Memory B cell (primary cell): ENCODE measurements at regions not wholly inside any gene's neighbourhood (a gene's known extent, or its start where the extent isn't known, plus 50 kb on each side); places are given as distances from the start of the nearest gene placed in this dataset.

Experiments
- ATAC-seq: fragments of 150-1000 bp; cut with Tn5 transposase; 2 replicates; pipeline ENCODE4 v1.10.0; 2021; ENCODE audit warnings: low read depth, mild to moderate bottlenecking, moderate library complexity
- DNase-seq, 2 donors: peaks; one replicate each; pipeline ENCODE4 v3.0.0; 2022; ENCODE audit warnings: low spot score in 2 of 2
- H3K27ac Mint-ChIP-seq: one replicate; pipeline ENCODE4 v1.8.0; 2022; ENCODE audit warnings: mild to moderate bottlenecking, moderate library complexity, mixed read lengths
- H3K27me3 Mint-ChIP-seq: one replicate; pipeline ENCODE4 v1.8.0; 2022; ENCODE audit warnings: mixed read lengths
- H3K36me3 Mint-ChIP-seq: one replicate; pipeline ENCODE4 v1.8.0; 2022; ENCODE audit warnings: mild to moderate bottlenecking, mixed read lengths
- H3K4me1 Mint-ChIP-seq: one replicate; pipeline ENCODE4 v1.8.0; 2022; ENCODE audit warnings: mixed read lengths
- H3K4me3 Mint-ChIP-seq: one replicate; pipeline ENCODE4 v1.8.0; 2022; ENCODE audit warnings: mild to moderate bottlenecking, moderate library complexity, mixed read lengths
- H3K9me3 Mint-ChIP-seq: one replicate; pipeline ENCODE4 v1.8.0; 2022; ENCODE audit warnings: mixed read lengths

DNA sequence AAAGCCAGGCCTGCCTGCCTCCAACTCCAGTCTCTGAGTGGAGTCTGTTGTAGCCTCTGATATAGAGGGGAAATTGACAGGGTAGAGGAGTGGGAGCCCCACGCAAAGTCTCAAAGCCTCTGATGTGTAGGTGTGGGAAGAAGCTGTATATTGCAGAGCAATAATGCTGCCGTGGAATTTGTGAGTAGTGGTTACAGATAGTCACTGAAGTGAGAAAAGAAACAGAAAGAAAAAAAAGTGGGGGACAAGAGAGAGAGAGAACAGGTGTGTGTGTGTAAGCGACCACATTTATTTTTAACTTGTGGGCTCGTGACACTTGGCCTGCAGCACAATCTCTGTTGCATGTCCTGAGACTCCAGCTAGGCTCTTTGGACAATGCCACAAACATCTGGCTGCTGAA lies 227.8 kb downstream of the NSG2 start:
- Mint-ChIP-seq H3K9me3 (peaks cover 14% of the 10 kb centered on the region), H3K4me3 (no peak overlapping the region), H3K27ac (no peak overlapping the region), H3K4me1 (no peaks in the 10 kb centered on the region), H3K27me3 (no peaks in the 10 kb centered on the region), H3K36me3 (no peaks in the 10 kb centered on the region)
- ATAC-seq: peak; percentile 44
- DNase-seq: no peak

GRCh38 chr5:174275959-174276358 lies 230.5 kb downstream of the NSG2 start:
- H3K9me3 Mint-ChIP-seq: peaks cover 1% of the 10 kb centered on the region
- DNase-seq: no peak
- H3K36me3 Mint-ChIP-seq: no peaks in the 10 kb centered on the region
- no peak for ATAC-seq
- no peak overlapping the region for H3K27ac Mint-ChIP-seq
- H3K4me3 Mint-ChIP-seq: no peak overlapping the region
- H3K27me3 Mint-ChIP-seq: no peaks in the 10 kb centered on the region
- H3K4me1 Mint-ChIP-seq: no peaks in the 10 kb centered on the region

GRCh38 chr5:174281089-174281760 lies 235.7 kb downstream of the NSG2 start:
- Mint-ChIP-seq H3K4me3 (no peak overlapping the region), H3K36me3 (no peaks in the 10 kb centered on the region), H3K27ac (no peak overlapping the region), H3K4me1 (peaks cover 5% of the 10 kb centered on the region), H3K9me3 (no peaks in the 10 kb centered on the region), H3K27me3 (peaks cover 6% of the 10 kb centered on the region)
- DNase-seq: no peak
- no peak for ATAC-seq

DNA sequence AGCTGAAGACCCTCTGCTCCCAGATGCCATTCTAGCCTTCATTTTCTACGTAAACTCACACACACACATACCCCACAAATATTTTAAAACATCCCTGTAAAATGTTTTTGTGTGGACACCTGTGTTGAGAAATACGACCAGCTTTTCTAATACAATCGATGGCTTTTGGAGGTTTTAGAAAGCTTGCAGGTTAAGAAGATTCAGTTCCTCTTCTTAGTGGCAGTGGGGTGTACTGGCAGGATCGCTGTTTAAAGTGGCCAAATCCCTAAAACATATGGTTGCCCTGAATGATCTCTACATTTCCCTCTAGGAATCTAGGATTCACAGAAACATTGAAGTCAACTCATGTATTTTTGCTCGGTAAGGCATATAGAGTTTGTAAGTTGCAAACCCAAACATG lies 236.3 kb downstream of the NSG2 start:
- no peak for ATAC-seq
- H3K4me1 Mint-ChIP-seq: peaks cover 5% of the 10 kb centered on the region
- no peak overlapping the region for H3K27ac Mint-ChIP-seq
- no peaks in the 10 kb centered on the region for H3K36me3 Mint-ChIP-seq
- DNase-seq: no peak
- H3K4me3 Mint-ChIP-seq: no peak overlapping the region
- H3K9me3 Mint-ChIP-seq: no peaks in the 10 kb centered on the region
- peaks cover 6% of the 10 kb centered on the region for H3K27me3 Mint-ChIP-seq

GRCh38 chr5:174282391-174282790 lies 236.9 kb downstream of the NSG2 start:
- DNase-seq: no peak
- Mint-ChIP-seq H3K36me3 (no peaks in the 10 kb centered on the region), H3K4me3 (no peak overlapping the region), H3K27me3 (peaks cover 6% of the 10 kb centered on the region), H3K27ac (no peak overlapping the region), H3K9me3 (no peaks in the 10 kb centered on the region), H3K4me1 (peaks cover 5% of the 10 kb centered on the region)
- ATAC-seq: no peak

GRCh38 chr5:174283211-174284005 lies 237.9 kb downstream of the NSG2 start:
- ATAC-seq: no peak
- H3K36me3 Mint-ChIP-seq: no peaks in the 10 kb centered on the region
- DNase-seq: no peak
- H3K27ac Mint-ChIP-seq: no peak overlapping the region
- H3K4me3 Mint-ChIP-seq: no peak overlapping the region
- peaks cover 5% of the 10 kb centered on the region for H3K4me1 Mint-ChIP-seq
- peaks cover 6% of the 10 kb centered on the region for H3K27me3 Mint-ChIP-seq
- no peaks in the 10 kb centered on the region for H3K9me3 Mint-ChIP-seq

DNA sequence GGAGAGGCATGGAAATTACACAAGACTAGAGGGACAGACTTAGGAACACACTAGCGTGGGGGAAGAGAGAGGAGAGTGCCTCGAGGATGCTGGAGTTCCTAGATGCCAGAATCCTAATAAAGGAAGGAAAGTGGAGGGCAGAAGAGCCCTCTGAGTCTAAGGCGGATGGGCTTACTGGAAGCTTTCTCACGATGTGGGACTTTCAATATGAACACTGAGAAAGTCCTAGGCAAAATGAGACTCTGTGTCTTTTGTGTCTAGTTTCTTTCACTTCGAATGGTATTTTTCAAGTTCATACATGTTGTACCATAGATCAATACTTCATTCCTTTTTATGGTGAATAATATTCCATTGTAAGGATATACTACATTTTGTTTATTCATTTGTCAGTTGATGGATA lies 239.4 kb downstream of the NSG2 start:
- H3K4me3 Mint-ChIP-seq: no peak overlapping the region
- ATAC-seq (no peak), DNase-seq (no peak)
- H3K27me3 Mint-ChIP-seq: peaks cover 6% of the 10 kb centered on the region
- peaks cover 5% of the 10 kb centered on the region for H3K4me1 Mint-ChIP-seq
- no peak overlapping the region for H3K27ac Mint-ChIP-seq
- H3K36me3 Mint-ChIP-seq: no peaks in the 10 kb centered on the region
- H3K9me3 Mint-ChIP-seq: peaks cover 2% of the 10 kb centered on the region

- no peak for ATAC-seq
- Mint-ChIP-seq H3K27me3 (peaks cover 6% of the 10 kb centered on the region), H3K36me3 (no peaks in the 10 kb centered on the region), H3K4me1 (peaks cover 5% of the 10 kb centered on the region), H3K27ac (no peak overlapping the region), H3K4me3 (no peak overlapping the region), H3K9me3 (peaks cover 6% of the 10 kb centered on the region)
- no peak for DNase-seq
Measured at GRCh38 chr5:174287761-174288160, 242.3 kb downstream of the NSG2 start.

GRCh38 chr5:174288439-174288838 lies 242.9 kb downstream of the NSG2 start:
- Mint-ChIP-seq H3K4me1 (peaks cover 5% of the 10 kb centered on the region), H3K36me3 (no peaks in the 10 kb centered on the region), H3K4me3 (no peak overlapping the region), H3K27me3 (peaks cover 6% of the 10 kb centered on the region), H3K27ac (no peak overlapping the region), H3K9me3 (peaks cover 6% of the 10 kb centered on the region)
- ATAC-seq (no peak), DNase-seq (no peak)

DNA sequence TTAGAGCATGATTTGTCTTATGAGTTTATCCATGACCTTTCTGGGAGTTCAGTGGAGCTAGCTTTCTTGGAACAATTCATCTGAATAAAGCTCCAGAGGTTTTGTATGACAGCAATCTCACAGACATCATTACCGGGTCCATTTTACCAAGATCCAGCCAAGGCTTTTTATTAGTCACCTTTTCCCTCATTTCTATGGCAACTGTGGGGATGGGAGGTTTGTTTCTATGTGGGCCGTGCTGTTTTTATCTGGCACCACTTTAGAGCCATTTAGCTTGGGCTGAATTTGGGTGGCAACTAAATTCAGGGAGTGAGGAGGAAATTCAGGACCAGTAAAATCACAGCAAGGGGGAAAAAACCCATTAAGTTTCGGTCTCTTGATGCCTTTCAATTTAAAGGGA lies 245.7 kb downstream of the NSG2 start:
- ATAC-seq (no peak), DNase-seq (no peak)
- Mint-ChIP-seq H3K4me1 (no peaks in the 10 kb centered on the region), H3K4me3 (no peak overlapping the region), H3K27me3 (no peaks in the 10 kb centered on the region), H3K36me3 (no peaks in the 10 kb centered on the region), H3K9me3 (peaks cover 6% of the 10 kb centered on the region), H3K27ac (no peak overlapping the region)

DNA sequence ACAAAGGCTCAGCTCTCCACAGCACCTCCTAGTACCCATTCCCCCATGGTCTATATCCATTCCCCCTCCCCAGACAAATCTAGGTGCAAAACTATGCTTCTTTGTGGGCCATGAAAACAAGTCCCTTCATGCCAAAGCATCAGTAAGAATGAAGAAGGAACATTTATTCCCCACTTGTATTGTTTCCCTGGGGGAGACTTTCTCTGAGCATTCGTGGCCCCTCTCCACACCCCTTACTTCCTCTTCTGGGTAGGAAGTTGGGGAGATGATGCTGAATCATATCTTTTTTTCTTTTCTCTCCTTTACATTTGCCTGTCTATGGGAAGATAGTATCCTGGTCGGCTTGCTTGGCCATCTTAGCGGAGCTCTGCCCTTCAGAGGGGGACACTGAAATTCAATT lies 246.8 kb downstream of the NSG2 start:
- Mint-ChIP-seq H3K27me3 (no peaks in the 10 kb centered on the region), H3K27ac (no peak overlapping the region), H3K36me3 (no peaks in the 10 kb centered on the region), H3K4me3 (no peak overlapping the region), H3K9me3 (peaks cover 6% of the 10 kb centered on the region), H3K4me1 (no peaks in the 10 kb centered on the region)
- no peak for DNase-seq
- ATAC-seq: no peak

DNA sequence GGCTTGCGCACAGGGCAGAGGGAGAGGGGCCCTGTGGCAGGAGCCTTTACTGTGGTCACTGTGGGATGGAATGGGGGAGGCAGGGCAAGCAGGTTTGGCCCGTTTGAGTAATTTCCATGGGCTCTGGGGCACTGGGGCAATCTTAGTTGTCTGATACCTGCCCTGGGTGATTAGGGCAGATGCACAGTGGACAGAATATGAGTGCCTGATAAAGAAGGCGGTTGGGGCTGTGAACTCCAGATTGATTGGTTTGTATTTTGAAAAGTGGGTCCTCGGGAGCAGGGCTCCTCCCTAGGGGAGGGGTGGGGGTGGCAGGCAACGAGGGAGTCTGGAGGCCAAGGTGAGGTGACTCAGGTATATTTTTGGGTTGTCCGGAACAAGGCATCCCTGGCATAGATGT lies 247.5 kb downstream of the NSG2 start:
- Mint-ChIP-seq H3K4me3 (no peak overlapping the region), H3K9me3 (peaks cover 6% of the 10 kb centered on the region), H3K4me1 (no peaks in the 10 kb centered on the region), H3K27ac (no peak overlapping the region), H3K27me3 (no peaks in the 10 kb centered on the region), H3K36me3 (no peaks in the 10 kb centered on the region)
- no peak for ATAC-seq
- no peak for DNase-seq

DNA sequence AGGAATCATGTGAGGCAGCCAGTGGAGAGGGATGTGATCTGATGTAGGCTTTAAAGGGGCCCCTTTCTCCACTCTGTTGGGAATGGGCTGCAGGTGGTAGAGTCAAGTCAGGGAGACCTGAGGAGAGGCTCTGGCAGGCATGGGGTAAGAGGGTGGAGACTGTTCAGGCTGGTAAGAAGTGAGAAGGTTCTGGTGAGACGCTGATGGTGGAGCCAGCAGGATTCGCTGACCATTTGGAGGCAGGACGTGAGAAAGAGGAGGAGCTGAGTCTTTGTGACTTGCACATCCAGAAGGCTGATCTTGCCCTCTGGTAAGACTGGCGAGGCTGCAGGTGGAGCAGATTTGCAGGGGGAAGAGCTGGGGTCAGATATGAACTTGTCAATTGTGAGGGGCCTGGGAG lies 248.0 kb downstream of the NSG2 start:
- Mint-ChIP-seq H3K4me1 (no peaks in the 10 kb centered on the region), H3K27ac (no peak overlapping the region)
- ATAC-seq: no peak

DNA sequence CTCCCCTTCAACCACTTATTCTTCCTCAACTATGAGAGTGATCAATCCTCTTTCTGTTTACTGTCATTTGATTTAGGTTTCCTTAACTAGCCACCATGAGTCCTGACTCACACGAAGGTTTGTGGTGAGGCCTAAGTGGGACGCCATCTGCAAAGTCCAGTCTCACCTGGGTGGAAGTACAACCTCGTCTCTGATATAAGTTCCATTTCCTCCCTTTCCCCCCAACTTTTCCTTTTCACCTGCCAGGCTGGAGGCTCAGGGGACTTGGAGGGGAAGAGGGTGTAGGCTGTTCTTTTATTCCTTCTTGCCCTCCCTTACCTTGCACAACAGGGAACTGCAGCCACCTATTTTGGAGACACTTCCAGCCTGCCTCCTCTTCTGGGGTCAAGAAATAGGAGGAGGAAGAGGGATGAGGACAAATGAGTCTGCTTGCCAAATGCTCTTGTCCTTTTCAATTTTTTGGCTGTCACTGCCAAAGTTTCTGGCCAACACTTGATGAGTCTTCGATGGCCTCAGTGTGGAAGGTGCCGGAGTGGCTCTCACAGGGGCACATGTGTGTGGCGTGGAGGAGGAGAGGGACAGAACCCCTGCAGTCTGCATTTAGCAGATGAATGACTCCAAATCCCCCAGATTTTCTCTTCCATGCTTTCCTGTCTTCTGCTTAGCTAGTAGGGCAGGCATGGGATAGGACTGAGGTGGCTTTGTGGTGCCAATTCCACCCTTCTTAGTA lies 249.6 kb downstream of the NSG2 start:
- no peaks in the 10 kb centered on the region for H3K36me3 Mint-ChIP-seq
- H3K4me1 Mint-ChIP-seq: no peaks in the 10 kb centered on the region
- peaks cover 10% of the 10 kb centered on the region for H3K9me3 Mint-ChIP-seq
- ATAC-seq (no peak), DNase-seq (no peak)
- no peak overlapping the region for H3K27ac Mint-ChIP-seq
- H3K4me3 Mint-ChIP-seq: no peak overlapping the region
- no peaks in the 10 kb centered on the region for H3K27me3 Mint-ChIP-seq

More for the DNA sequence above, 248.0 kb downstream of the NSG2 start:
- Mint-ChIP-seq H3K36me3 (no peaks in the 10 kb centered on the region), H3K4me3 (no peak overlapping the region), H3K9me3 (peaks cover 8% of the 10 kb centered on the region), H3K27me3 (no peaks in the 10 kb centered on the region)
- no peak for DNase-seq
